HG03521 (cell line): ENCODE measurements at regions not wholly inside any gene's neighbourhood (a gene's known extent, or its start where the extent isn't known, plus 50 kb on each side); places are given as distances from the start of the nearest gene placed in this dataset.
"Not testable (repeated sequence)": the region's sequence is repeated elsewhere in the genome, so short reads cannot be mapped to it uniquely, and the experiment has no call there.

ENCODE experiments used
- ATAC-seq: cut with Tn5 transposase; IDR thresholded peaks from one replicate; pipeline ENCODE4 v1.9.1; 2021; ENCODE audit warnings: mild to moderate bottlenecking, moderate library complexity; ENCODE audit not compliant: unreplicated experiment

GRCh38 chr11:81227409-81227808, 1506.3 kb downstream of the FAM181B start:
- not testable (repeated sequence) for ATAC-seq

- no peak for ATAC-seq
Observed at GRCh38 chr11:81224396-81224795, 1509.3 kb downstream of the FAM181B start.

GRCh38 chr11:81222491-81222890, 1511.2 kb downstream of the FAM181B start:
- no peak for ATAC-seq

GRCh38 chr11:81220146-81220895, 1513.3 kb downstream of the FAM181B start:
- ATAC-seq: no peak

- ATAC-seq: no peak
Observed at GRCh38 chr11:81219661-81220060, 1514.0 kb downstream of the FAM181B start.

- ATAC-seq: no peak
Observed at GRCh38 chr11:81218440-81218839, 1515.2 kb downstream of the FAM181B start.

- no peak for ATAC-seq
Observed at GRCh38 chr11:81211050-81211449, 1522.6 kb downstream of the FAM181B start.

GRCh38 chr11:81207421-81208054, 1526.1 kb downstream of the FAM181B start:
- no peak for ATAC-seq

- ATAC-seq: no peak
Observed at GRCh38 chr11:81203876-81204275, 1529.8 kb downstream of the FAM181B start.

GRCh38 chr11:81197396-81197795, 1536.3 kb downstream of the FAM181B start:
- no peak for ATAC-seq

- no peak for ATAC-seq
Observed at GRCh38 chr11:81192516-81192915, 1541.1 kb downstream of the FAM181B start.

- no peak for ATAC-seq
Observed at GRCh38 chr11:81190546-81190945, 1543.1 kb downstream of the FAM181B start.

GRCh38 chr11:81187033-81187432, 1546.6 kb downstream of the FAM181B start:
- not testable (repeated sequence) for ATAC-seq

- ATAC-seq: no peak
Observed at GRCh38 chr11:81174646-81175330, 1558.9 kb downstream of the FAM181B start.

GRCh38 chr11:81165164-81165563, 1568.5 kb downstream of the FAM181B start:
- no peak for ATAC-seq

GRCh38 chr11:81159900-81160299, 1573.8 kb downstream of the FAM181B start:
- ATAC-seq: no peak

GRCh38 chr11:81135570-81135969, 1598.1 kb downstream of the FAM181B start:
- ATAC-seq: no peak

GRCh38 chr11:81129618-81130017, 1604.0 kb downstream of the FAM181B start:
- ATAC-seq: no peak

GRCh38 chr11:81112718-81113117, 1620.9 kb downstream of the FAM181B start:
- no peak for ATAC-seq

- ATAC-seq: no peak
Observed at GRCh38 chr11:81104051-81104450, 1629.6 kb downstream of the FAM181B start.

GRCh38 chr11:81098471-81098870, 1635.2 kb downstream of the FAM181B start:
- no peak for ATAC-seq

GRCh38 chr11:81092522-81092921, 1641.1 kb downstream of the FAM181B start:
- no peak for ATAC-seq
